Activated naive CD8-positive, alpha-beta T cell (primary cell): ENCODE measurements at regions not wholly inside any gene's neighbourhood (a gene's known extent, or its start where the extent isn't known, plus 50 kb on each side); places are given as distances from the start of the nearest gene placed in this dataset.

Experiments used
- H3K27ac Mint-ChIP-seq: one replicate; pipeline ENCODE4 v1.8.0; 2021; ENCODE audit warnings: mixed read lengths
- H3K27me3 Mint-ChIP-seq: one replicate; pipeline ENCODE4 v1.8.0; 2021; ENCODE audit warnings: mixed read lengths
- H3K36me3 Mint-ChIP-seq: one replicate; pipeline ENCODE4 v1.8.0; 2021; ENCODE audit warnings: mixed read lengths
- H3K4me1 Mint-ChIP-seq: one replicate; pipeline ENCODE4 v1.8.0; 2021; ENCODE audit warnings: low read depth, mixed read lengths
- H3K4me3 Mint-ChIP-seq: one replicate; pipeline ENCODE4 v1.8.0; 2021; ENCODE audit warnings: mild to moderate bottlenecking, mixed read lengths
- H3K9me3 Mint-ChIP-seq: one replicate; pipeline ENCODE4 v1.8.0; 2021; ENCODE audit warnings: low read depth, mixed read lengths

- Mint-ChIP-seq H3K36me3 (no peaks in the 10 kb centered on the region), H3K9me3 (no peaks in the 10 kb centered on the region), H3K27me3 (peaks cover 30% of the 10 kb centered on the region), H3K4me1 (peaks cover 6% of the 10 kb centered on the region), H3K27ac (no peak overlapping the region), H3K4me3 (no peak overlapping the region)
These were observed 145.3 kb upstream of the ECI2 start for GRCh38 chr6:4280707-4281106.

GRCh38 chr6:4280031-4280430 lies 144.7 kb upstream of the ECI2 start:
- Mint-ChIP-seq H3K4me3 (no peak overlapping the region), H3K9me3 (no peaks in the 10 kb centered on the region), H3K36me3 (no peaks in the 10 kb centered on the region), H3K27ac (no peak overlapping the region), H3K4me1 (peaks cover 6% of the 10 kb centered on the region), H3K27me3 (peaks cover 28% of the 10 kb centered on the region)

GRCh38 chr6:4274382-4275082 lies 139.2 kb upstream of the ECI2 start:
- no peaks in the 10 kb centered on the region for H3K36me3 Mint-ChIP-seq
- no peaks in the 10 kb centered on the region for H3K9me3 Mint-ChIP-seq

GRCh38 chr6:4272996-4273395 lies 137.6 kb upstream of the ECI2 start:
- no peaks in the 10 kb centered on the region for H3K9me3 Mint-ChIP-seq

More at GRCh38 chr6:4274382-4275082, 139.2 kb upstream of the ECI2 start:
- Mint-ChIP-seq H3K27ac (no peak overlapping the region), H3K4me1 (no peaks in the 10 kb centered on the region), H3K27me3 (no peaks in the 10 kb centered on the region), H3K4me3 (no peak overlapping the region)

GRCh38 chr6:4271761-4272470 lies 136.5 kb upstream of the ECI2 start:
- H3K27ac Mint-ChIP-seq: no peak overlapping the region
- H3K4me3 Mint-ChIP-seq: no peak overlapping the region
- no peaks in the 10 kb centered on the region for H3K27me3 Mint-ChIP-seq
- H3K4me1 Mint-ChIP-seq: no peaks in the 10 kb centered on the region
- H3K9me3 Mint-ChIP-seq: no peaks in the 10 kb centered on the region
- no peaks in the 10 kb centered on the region for H3K36me3 Mint-ChIP-seq

More at GRCh38 chr6:4272996-4273395, 137.6 kb upstream of the ECI2 start:
- H3K4me3 Mint-ChIP-seq: no peak overlapping the region
- H3K27me3 Mint-ChIP-seq: no peaks in the 10 kb centered on the region
- H3K4me1 Mint-ChIP-seq: no peaks in the 10 kb centered on the region
- no peak overlapping the region for H3K27ac Mint-ChIP-seq
- H3K36me3 Mint-ChIP-seq: no peaks in the 10 kb centered on the region

GRCh38 chr6:4270776-4271175 lies 135.4 kb upstream of the ECI2 start:
- Mint-ChIP-seq H3K9me3 (no peaks in the 10 kb centered on the region), H3K27me3 (peaks cover 2% of the 10 kb centered on the region), H3K27ac (no peak overlapping the region), H3K4me1 (no peaks in the 10 kb centered on the region), H3K4me3 (no peak overlapping the region), H3K36me3 (no peaks in the 10 kb centered on the region)

GRCh38 chr6:4270001-4270400 lies 134.6 kb upstream of the ECI2 start:
- Mint-ChIP-seq H3K9me3 (no peaks in the 10 kb centered on the region), H3K27me3 (peaks cover 2% of the 10 kb centered on the region), H3K36me3 (no peaks in the 10 kb centered on the region), H3K27ac (no peak overlapping the region), H3K4me1 (no peaks in the 10 kb centered on the region), H3K4me3 (no peak overlapping the region)

GRCh38 chr6:4268171-4268570 lies 132.8 kb upstream of the ECI2 start:
- Mint-ChIP-seq H3K4me3 (no peak overlapping the region), H3K9me3 (no peaks in the 10 kb centered on the region), H3K4me1 (no peaks in the 10 kb centered on the region), H3K27ac (no peak overlapping the region), H3K36me3 (no peaks in the 10 kb centered on the region), H3K27me3 (peaks cover 2% of the 10 kb centered on the region)

- no peak overlapping the region for H3K27ac Mint-ChIP-seq
- H3K36me3 Mint-ChIP-seq: no peaks in the 10 kb centered on the region
- H3K9me3 Mint-ChIP-seq: no peaks in the 10 kb centered on the region
- H3K4me1 Mint-ChIP-seq: no peaks in the 10 kb centered on the region
- H3K27me3 Mint-ChIP-seq: peaks cover 2% of the 10 kb centered on the region
- no peak overlapping the region for H3K4me3 Mint-ChIP-seq
These were observed 130.4 kb upstream of the ECI2 start for GRCh38 chr6:4265740-4266139.

GRCh38 chr6:4264601-4265000 lies 129.2 kb upstream of the ECI2 start:
- Mint-ChIP-seq H3K4me3 (no peak overlapping the region), H3K36me3 (no peaks in the 10 kb centered on the region), H3K9me3 (no peaks in the 10 kb centered on the region), H3K27ac (no peak overlapping the region), H3K4me1 (no peaks in the 10 kb centered on the region), H3K27me3 (peaks cover 2% of the 10 kb centered on the region)

GRCh38 chr6:4264081-4264480 lies 128.7 kb upstream of the ECI2 start:
- Mint-ChIP-seq H3K4me3 (no peak overlapping the region), H3K27me3 (peaks cover 2% of the 10 kb centered on the region), H3K27ac (no peak overlapping the region), H3K36me3 (no peaks in the 10 kb centered on the region), H3K9me3 (no peaks in the 10 kb centered on the region), H3K4me1 (no peaks in the 10 kb centered on the region)

GRCh38 chr6:4262526-4262925 lies 127.2 kb upstream of the ECI2 start:
- no peaks in the 10 kb centered on the region for H3K36me3 Mint-ChIP-seq
- no peak overlapping the region for H3K27ac Mint-ChIP-seq
- peaks cover 2% of the 10 kb centered on the region for H3K27me3 Mint-ChIP-seq
- no peaks in the 10 kb centered on the region for H3K9me3 Mint-ChIP-seq
- H3K4me3 Mint-ChIP-seq: no peak overlapping the region
- H3K4me1 Mint-ChIP-seq: no peaks in the 10 kb centered on the region

- H3K4me3 Mint-ChIP-seq: no peak overlapping the region
- H3K9me3 Mint-ChIP-seq: no peaks in the 10 kb centered on the region
- no peaks in the 10 kb centered on the region for H3K36me3 Mint-ChIP-seq
- no peaks in the 10 kb centered on the region for H3K27me3 Mint-ChIP-seq
- H3K27ac Mint-ChIP-seq: no peak overlapping the region
- H3K4me1 Mint-ChIP-seq: no peaks in the 10 kb centered on the region
These were observed 124.0 kb upstream of the ECI2 start for GRCh38 chr6:4259391-4259790.

- Mint-ChIP-seq H3K4me1 (no peaks in the 10 kb centered on the region), H3K36me3 (no peaks in the 10 kb centered on the region), H3K9me3 (no peaks in the 10 kb centered on the region), H3K27me3 (no peaks in the 10 kb centered on the region), H3K4me3 (no peak overlapping the region), H3K27ac (no peak overlapping the region)
These were observed 123.4 kb upstream of the ECI2 start for GRCh38 chr6:4258733-4259132.

- no peak overlapping the region for H3K27ac Mint-ChIP-seq
- no peaks in the 10 kb centered on the region for H3K27me3 Mint-ChIP-seq
- no peaks in the 10 kb centered on the region for H3K9me3 Mint-ChIP-seq
- no peak overlapping the region for H3K4me3 Mint-ChIP-seq
- no peaks in the 10 kb centered on the region for H3K4me1 Mint-ChIP-seq
- H3K36me3 Mint-ChIP-seq: no peaks in the 10 kb centered on the region
These were observed 121.6 kb upstream of the ECI2 start for GRCh38 chr6:4256969-4257368.
